NB4 (cell line): ENCODE measurements at regions not wholly inside any gene's neighbourhood (a gene's known extent, or its start where the extent isn't known, plus 50 kb on each side); places are given as distances from the start of the nearest gene placed in this dataset.

Experiments
- CTCF ChIP-seq: IDR thresholded peaks from one replicate; pipeline ENCODE4 v1.5.1; 2012; ENCODE audit warnings: low read depth, low read length
- MAX ChIP-seq: IDR thresholded peaks from 2 replicates; pipeline ENCODE4 v1.6.1; 2011; ENCODE audit warnings: low read depth, low read length
- POLR2A ChIP-seq: IDR thresholded peaks from 2 replicates; pipeline ENCODE4 v1.6.1; 2011; ENCODE audit warnings: mild to moderate bottlenecking; ENCODE audit not compliant: insufficient read length; ENCODE audit errors: extremely low read depth

- no peak for TF ChIP-seq CTCF
- no peak for TF ChIP-seq MAX
- no peak for TF ChIP-seq POLR2A
Observed at GRCh38 chr6:134731615-134732014, 218.3 kb downstream of the ALDH8A1 start.
